Stimulated activated CD8-positive, alpha-beta memory T cell treated with anti-CD3 and anti-CD28 coated beads, Interleukin-4, amount 100 ng/mL, for 24 hours (primary cell): ENCODE measurements at regions not wholly inside any gene's neighbourhood (a gene's known extent, or its start where the extent isn't known, plus 50 kb on each side); places are given as distances from the start of the nearest gene placed in this dataset.

Experiments used
- DNase-seq: peaks from one replicate; pipeline ENCODE4 v3.0.0-alpha.2; 2020; ENCODE audit warnings: low read depth

DNA sequence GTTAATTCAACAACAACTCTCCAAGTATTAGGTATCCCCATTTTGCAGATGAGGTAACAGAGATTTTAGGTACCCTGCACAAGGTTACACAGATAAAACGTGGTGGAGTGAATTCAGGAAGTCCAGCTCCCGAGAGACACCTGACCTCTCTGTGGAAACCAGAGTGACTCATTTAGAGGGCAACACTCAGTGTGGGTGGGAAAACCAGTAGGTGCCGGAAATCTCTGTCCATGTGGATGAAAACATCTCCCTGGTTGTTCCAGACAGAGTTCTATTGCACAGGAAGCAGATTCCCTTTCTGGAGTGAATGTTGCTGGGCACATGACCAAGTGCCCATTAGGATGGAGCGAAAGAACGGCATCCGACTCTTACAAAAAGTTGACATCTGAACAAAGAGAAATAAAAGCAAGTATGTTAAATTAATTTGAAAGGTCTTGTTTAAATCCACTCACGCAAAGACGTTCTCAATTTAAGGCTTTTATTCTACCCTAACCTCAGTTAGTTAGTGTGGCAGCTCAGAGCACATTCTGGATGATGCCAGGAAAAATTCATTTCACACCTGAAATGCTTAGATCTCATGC is 391.9 kb upstream of the WWC1 start:
- no peak for DNase-seq

DNA sequence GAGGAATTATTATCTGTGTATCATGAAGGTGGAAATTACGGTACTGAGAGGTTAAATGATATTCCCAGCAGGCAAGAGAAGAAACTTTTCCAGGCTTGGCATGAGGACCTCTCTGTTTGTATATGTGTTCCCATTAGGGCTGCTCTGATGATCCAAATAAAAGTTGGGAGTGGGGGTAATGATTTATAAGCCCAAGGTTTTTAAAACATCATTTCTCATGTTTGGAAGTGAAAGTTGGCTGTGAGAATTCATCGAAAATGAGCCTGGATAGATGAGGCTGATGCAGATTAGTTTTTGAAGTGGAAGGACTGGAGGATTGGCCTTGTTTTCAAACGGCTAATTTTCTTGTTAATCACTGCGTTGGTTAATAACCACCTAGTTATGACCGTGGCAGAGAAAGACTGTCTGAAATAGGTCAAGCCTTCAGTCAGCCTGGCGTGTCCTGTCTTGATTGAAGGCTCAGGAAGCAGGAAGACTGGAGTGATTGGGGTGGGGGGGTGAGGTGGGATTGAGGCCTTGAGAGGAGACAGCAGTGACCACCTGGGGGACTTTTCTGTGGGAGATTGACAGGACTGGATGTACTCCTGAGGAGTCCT is 391.0 kb upstream of the WWC1 start:
- no peak for DNase-seq

DNA sequence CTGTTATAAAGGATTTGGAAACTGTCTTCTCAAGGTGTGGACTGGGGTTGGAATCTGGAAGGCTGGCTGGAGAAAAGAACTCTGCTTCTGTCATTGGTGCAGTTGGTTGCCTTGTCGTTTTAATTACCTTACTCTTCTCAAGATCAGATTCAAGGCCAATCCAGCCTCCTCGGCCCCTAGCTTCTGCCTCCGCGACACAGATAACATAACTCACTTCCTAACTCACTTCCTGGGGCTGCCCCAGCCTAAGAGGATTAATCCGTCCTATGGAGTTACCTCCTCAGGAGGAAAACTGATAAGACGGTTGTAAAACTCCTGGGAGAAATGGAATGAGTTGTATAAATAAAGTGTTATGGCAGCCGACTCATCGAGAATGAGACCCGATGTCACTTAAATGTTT is 389.1 kb upstream of the WWC1 start:
- no peak for DNase-seq

GRCh38 chr5:167903243-167903642 is 388.2 kb upstream of the WWC1 start:
- DNase-seq = no peak

GRCh38 chr5:167903659-167904058 is 387.8 kb upstream of the WWC1 start:
- no peak for DNase-seq

- no peak for DNase-seq
These were observed 385.3 kb upstream of the WWC1 start for GRCh38 chr5:167905919-167906853.

DNA sequence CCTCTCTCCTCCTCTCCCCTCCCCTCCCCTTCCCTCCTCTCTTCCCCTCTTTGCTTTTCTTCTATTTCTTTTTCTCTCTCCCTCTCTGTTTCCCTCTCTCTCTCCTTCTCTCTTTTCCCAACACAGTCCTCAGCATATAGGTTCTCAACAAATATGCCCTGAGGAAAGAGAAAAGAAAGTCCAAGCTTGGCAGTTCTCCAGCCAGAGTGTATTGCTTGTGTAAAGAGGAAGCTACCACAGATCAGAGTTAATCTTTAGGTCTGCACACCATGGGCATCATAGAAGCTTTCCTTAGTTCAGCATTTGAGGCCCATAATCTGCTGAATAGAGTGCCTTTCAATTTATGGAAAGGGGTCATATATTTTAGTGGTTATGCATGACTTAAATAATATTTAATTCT is 382.8 kb upstream of the WWC1 start:
- DNase-seq = no peak

GRCh38 chr5:167912941-167913665 is 378.3 kb upstream of the WWC1 start:
- DNase-seq = no peak

DNA sequence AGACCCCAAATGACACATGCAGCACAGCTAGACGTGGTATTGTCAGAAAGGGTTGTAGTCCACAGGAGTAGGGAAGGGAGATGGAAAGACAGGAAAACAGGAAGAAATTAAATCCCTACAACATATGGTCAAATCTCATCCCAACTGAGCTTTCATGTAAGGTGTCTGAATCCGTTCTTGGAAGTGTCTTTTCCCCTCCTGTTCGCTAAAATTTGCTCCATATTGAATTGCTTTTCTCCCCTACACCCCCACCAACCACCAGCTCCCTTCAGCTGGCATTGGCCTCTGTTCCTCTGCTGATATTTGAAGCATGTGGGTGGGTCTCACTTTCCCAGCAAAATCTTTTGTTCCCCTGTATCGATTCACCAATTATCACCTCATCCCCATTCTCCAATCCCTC is 376.2 kb upstream of the WWC1 start:
- no peak for DNase-seq

DNA sequence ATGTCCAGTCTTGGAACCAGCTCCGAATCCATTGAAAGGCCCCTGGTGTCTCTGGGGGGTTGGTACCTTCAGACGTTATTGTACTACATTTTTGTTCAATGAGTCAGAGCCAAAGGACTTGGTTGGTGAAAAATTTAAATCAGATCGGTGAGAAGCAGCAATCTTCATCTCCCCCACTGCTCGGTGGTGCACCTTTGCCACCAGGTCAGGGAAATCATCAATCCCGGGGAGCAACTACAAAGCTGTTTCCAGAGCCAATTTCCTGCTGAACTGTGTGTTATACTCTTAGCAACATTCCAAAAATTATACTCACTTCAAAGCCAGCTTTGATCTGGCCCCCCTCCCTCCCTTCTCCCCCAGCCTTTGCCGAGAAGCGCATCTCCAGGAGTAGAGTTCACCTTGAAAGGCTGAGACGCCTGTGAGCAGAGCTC is 375.2 kb upstream of the WWC1 start:
- DNase-seq = no peak

DNA sequence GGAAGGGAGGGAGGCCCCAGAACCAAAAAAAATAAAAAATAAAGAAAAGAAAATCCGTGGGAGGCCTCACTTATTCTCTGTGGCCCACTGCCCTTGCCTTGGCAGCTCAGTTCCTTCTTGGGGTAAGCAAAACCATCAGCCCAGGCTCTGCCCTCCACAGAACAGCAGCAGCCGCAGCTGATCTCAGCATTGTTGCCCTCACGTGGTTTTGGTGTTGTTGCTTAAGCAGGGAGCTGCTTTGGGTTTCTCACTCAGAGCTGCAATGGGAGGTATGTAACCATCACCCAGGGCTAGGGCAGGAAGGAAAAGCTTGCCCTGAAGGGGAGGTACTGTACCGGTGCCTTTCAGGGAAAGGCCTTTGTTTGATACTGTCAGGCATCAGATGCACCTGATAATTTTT is 374.7 kb upstream of the WWC1 start:
- DNase-seq = no peak

DNA sequence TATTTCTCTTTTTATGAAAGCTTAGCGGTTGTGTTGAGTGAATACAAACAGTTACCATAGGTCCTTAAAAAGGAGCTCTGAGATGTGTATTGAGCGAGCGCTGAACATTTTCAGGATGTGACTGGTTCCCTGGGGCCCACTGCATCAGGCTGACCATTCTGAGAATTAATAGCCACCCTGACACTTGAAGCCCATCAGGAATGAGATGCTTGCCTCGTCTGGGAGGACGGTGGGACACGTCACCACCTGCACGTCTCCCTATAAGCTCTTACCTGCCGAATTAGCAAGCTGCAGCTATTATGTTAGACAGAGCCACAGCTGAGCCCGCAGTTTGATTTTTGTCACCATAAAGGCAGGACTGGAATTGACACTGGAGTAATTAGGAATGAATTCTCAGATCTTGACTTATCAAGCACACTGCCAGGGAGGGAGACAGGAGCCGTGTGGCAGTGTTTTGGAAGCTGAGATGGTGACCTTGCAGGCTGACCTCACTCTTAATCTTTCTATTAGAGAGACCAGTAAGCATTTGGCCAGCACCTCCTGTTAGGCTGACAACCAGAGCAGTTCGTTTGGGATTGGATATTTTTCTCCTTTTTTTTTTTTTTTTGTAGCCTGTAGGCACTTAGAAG is 373.1 kb upstream of the WWC1 start:
- DNase-seq = no peak

GRCh38 chr5:167918813-167919483 is 372.5 kb upstream of the WWC1 start:
- no peak for DNase-seq

- DNase-seq = no peak
These were observed 370.9 kb upstream of the WWC1 start for GRCh38 chr5:167920589-167920988.

- DNase-seq = no peak
These were observed 369.6 kb upstream of the WWC1 start for GRCh38 chr5:167921796-167922195.

DNA sequence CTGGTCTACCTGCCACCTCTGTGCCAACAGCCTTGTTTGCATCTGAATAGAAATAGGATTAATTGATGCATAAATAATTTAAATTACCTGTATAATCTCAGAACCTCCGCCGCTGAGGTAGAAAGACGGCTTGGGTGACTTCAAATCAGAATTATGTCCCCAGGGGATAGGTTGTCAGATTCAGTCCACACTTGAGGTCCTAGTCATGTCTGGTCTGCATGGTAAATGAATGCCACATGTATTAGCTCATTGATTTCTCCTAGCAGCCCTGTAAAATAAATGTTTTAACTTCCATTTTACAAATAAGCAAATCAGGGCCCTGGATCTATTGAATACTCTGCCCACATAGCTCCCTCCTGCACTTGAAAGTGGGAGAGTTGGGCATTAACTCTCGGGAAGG is 368.0 kb upstream of the WWC1 start:
- no peak for DNase-seq

DNA sequence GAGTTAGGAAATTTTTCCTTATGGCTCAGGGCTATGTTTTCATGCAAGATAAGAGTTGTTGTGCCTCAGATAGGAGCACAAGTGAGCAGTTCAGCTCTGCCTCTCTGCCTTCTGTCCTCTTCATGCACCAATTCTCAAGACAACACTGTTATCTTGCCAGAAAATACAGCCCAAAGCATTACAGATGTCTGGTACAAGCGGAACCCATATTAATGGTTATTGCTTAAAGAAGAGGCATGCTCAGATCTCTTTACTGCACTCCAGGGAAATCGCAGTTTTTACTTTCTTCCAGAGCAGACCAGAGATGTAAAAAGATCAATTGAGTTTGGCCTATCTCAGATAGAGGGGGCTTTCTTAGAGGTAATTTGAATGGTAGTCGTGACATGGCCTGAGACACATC is 361.6 kb upstream of the WWC1 start:
- DNase-seq = no peak

GRCh38 chr5:167934551-167934971 is 356.9 kb upstream of the WWC1 start:
- no peak for DNase-seq

DNA sequence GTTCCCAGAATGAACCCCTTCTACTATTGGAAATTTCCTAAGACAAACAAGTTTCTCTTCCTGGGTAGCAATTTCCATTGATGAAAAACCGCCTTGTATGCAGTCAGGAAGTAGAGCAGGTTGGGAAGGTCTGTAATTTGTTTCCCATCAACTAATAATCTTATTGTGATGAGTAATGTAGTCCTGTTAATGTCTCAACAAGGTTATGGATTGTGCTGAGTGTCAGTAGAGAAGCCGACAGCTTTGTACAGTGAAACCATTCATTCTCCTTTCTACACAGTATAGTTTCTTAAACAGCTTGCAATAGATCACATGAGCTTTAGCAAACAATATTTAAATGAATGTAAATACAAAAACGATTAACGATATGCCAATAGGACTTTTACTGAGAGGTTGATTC is 355.4 kb upstream of the WWC1 start:
- no peak for DNase-seq

DNA sequence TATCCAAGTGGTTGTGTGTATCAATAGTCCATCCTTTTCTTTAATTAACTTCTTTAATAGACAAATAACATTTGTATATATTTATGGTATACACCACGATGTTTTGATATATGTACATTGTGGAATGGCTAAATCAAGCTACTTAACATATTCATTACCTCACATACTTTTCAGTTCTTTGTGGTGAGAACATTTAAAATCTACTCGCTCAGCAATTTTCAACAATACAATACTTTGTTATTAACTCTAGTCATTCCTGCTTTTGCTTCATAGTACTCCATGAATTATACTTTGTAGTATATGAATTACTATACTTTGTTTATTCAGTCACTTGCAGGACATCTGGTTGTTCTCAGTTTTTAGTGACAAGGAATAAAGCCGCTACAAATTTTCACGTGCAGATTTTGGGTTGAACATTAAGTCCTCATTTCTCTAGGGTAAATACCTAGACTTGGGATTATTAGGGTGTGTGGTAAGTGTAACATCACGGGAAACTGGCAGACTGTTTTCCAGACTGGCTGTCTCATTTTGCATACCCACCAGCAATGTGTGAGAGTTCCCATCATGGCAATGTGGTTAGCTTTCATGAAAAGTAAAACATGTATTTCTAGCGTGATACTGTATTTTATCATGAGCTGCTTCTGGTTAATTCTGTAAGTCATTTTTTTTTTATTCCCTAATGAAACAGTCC is 354.4 kb upstream of the WWC1 start:
- no peak for DNase-seq

DNA sequence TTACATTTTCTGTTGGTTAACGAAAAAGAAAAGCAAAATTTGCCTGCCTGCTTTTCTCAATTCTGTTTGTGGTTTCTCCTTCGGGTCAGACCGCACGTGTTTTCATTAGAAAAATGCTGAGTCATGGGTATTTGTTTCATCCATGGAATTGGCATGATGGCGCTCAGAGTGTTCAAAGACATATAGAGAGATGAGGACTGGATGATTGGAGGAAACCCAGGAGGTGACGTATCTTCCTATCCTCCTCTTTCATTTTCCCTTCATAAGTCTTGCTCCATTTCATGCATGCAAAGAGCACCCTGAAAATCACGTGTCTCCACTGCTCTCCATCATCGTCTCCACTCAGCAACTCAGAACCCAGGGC is 353.8 kb upstream of the WWC1 start:
- no peak for DNase-seq
